Astrocyte (in vitro differentiated cells and primary cell): ENCODE measurements at regions not wholly inside any gene's neighbourhood (a gene's known extent, or its start where the extent isn't known, plus 50 kb on each side); places are given as distances from the start of the nearest gene placed in this dataset.

Experiments used
- EZH2 ChIP-seq: IDR thresholded peaks from 2 replicates; pipeline ENCODE4 v1.6.1; 2012; ENCODE audit warnings: mild to moderate bottlenecking, low read length, inconsistent platforms; ENCODE audit not compliant: insufficient read depth
- TF ChIP-seq, protein P1 (sequence below): IDR thresholded peaks from 2 replicates; pipeline ENCODE4 v1.5.1; 2011; ENCODE audit warnings: low read depth, mild to moderate bottlenecking, inconsistent platforms, low read length, moderate library complexity; ENCODE audit not compliant: insufficient read depth

DNA sequence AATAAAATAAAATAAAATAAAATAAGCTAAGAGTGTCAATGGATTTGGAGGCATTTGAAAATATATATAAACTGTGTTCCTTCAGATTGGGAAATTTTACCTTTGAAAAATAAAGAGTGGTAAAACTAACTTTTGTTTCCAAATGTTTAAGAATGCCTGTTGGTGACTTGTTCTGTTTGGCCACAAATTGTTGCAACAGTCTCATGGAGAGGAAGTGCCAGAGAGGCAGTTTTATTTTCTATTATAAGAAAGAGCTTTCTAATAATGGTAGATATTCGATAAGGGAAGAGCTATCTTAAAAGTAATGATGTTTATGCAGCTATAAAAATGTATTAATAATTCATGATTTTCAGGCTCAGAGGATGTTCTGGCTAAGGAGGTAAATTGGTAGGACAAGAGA, 68.8 kb upstream of the MDGA2 start:
- TF ChIP-seq, protein P1, sequence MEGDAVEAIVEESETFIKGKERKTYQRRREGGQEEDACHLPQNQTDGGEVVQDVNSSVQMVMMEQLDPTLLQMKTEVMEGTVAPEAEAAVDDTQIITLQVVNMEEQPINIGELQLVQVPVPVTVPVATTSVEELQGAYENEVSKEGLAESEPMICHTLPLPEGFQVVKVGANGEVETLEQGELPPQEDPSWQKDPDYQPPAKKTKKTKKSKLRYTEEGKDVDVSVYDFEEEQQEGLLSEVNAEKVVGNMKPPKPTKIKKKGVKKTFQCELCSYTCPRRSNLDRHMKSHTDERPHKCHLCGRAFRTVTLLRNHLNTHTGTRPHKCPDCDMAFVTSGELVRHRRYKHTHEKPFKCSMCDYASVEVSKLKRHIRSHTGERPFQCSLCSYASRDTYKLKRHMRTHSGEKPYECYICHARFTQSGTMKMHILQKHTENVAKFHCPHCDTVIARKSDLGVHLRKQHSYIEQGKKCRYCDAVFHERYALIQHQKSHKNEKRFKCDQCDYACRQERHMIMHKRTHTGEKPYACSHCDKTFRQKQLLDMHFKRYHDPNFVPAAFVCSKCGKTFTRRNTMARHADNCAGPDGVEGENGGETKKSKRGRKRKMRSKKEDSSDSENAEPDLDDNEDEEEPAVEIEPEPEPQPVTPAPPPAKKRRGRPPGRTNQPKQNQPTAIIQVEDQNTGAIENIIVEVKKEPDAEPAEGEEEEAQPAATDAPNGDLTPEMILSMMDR = no peak
- no peak for TF ChIP-seq EZH2
